Fibroblast of pulmonary artery (primary cell): ENCODE measurements at regions not wholly inside any gene's neighbourhood (a gene's known extent, or its start where the extent isn't known, plus 50 kb on each side); places are given as distances from the start of the nearest gene placed in this dataset.

Source experiments
- DNase-seq: peaks from one replicate; pipeline ENCODE4 v3.0.0-alpha.2; 2010; ENCODE audit warnings: low read depth
- H3K4me3 ChIP-seq: replicated peaks from 2 replicates; pipeline ENCODE4 v1.5.1; 2011; ENCODE audit warnings: low read depth, mild to moderate bottlenecking, control low read depth, low read length, moderate library complexity
- CTCF ChIP-seq: IDR thresholded peaks from 2 replicates; pipeline ENCODE4 v1.5.1; 2011; ENCODE audit warnings: mild to moderate bottlenecking, control low read depth, low read length, inconsistent platforms; ENCODE audit errors: missing control alignments

GRCh38 chr11:119843877-119844276 is 114.9 kb upstream of the NECTIN1 start:
- TF ChIP-seq CTCF, result no peak
- no peak overlapping the region for H3K4me3 ChIP-seq
- no peak for DNase-seq

GRCh38 chr11:119842731-119843130 is 113.7 kb upstream of the NECTIN1 start:
- TF ChIP-seq CTCF, result no peak
- no peak overlapping the region for H3K4me3 ChIP-seq
- DNase-seq, result no peak

- H3K4me3 ChIP-seq, result no peak overlapping the region
- no peak for DNase-seq
- TF ChIP-seq CTCF, result no peak
These were observed 110.6 kb upstream of the NECTIN1 start for GRCh38 chr11:119839476-119840133.

- no peak overlapping the region for H3K4me3 ChIP-seq
- DNase-seq, result no peak
- TF ChIP-seq CTCF, result no peak
These were observed 106.8 kb upstream of the NECTIN1 start for GRCh38 chr11:119835753-119836152.

- H3K4me3 ChIP-seq, result no peak overlapping the region
- TF ChIP-seq CTCF, result no peak
- DNase-seq, result no peak
These were observed 103.4 kb upstream of the NECTIN1 start for GRCh38 chr11:119832202-119832935.

- TF ChIP-seq CTCF, result no peak
- DNase-seq, result no peak
- no peak overlapping the region for H3K4me3 ChIP-seq
These were observed 102.0 kb upstream of the NECTIN1 start for GRCh38 chr11:119831011-119831410.
